Effector memory CD4-positive, alpha-beta T cell (primary cell): ENCODE measurements at regions not wholly inside any gene's neighbourhood (a gene's known extent, or its start where the extent isn't known, plus 50 kb on each side); places are given as distances from the start of the nearest gene placed in this dataset.
"Not testable (repeated sequence)": the region's sequence is repeated elsewhere in the genome, so short reads cannot be mapped to it uniquely, and the experiment has no call there.

Experiments used
- DNase-seq, 3 donors: peaks; one replicate each; pipeline ENCODE4 v3.0.0-alpha.2; 2020
- H3K27ac ChIP-seq: 2 replicates; pipeline ENCODE4 v1.7.0; 2013; ENCODE audit warnings: mild to moderate bottlenecking, low read length, moderate library complexity; ENCODE audit not compliant: insufficient read depth, poor library complexity, severe bottlenecking
- H3K27me3 ChIP-seq: replicated peaks from 2 replicates; pipeline ENCODE4 v1.7.0; 2013; ENCODE audit warnings: mild to moderate bottlenecking, low read length; ENCODE audit not compliant: insufficient read depth, control insufficient read depth, poor library complexity, severe bottlenecking
- H3K36me3 ChIP-seq: 2 replicates; pipeline ENCODE4 v1.7.0; 2013; ENCODE audit warnings: mild to moderate bottlenecking, low read length, moderate library complexity; ENCODE audit not compliant: control insufficient read depth, insufficient read depth
- H3K4me1 ChIP-seq: 2 replicates; pipeline ENCODE4 v1.7.0; 2013; ENCODE audit warnings: low read length, mild to moderate bottlenecking; ENCODE audit not compliant: control insufficient read depth, insufficient read depth, poor library complexity, severe bottlenecking
- H3K4me3 ChIP-seq: 2 replicates; pipeline ENCODE4 v1.7.0; 2013; ENCODE audit warnings: low read length, low read depth, mild to moderate bottlenecking; ENCODE audit not compliant: insufficient read depth, poor library complexity, severe bottlenecking
- H3K9me3 ChIP-seq: 2 replicates; pipeline ENCODE4 v1.7.0; 2013; ENCODE audit warnings: mild to moderate bottlenecking, low read length, moderate library complexity; ENCODE audit not compliant: control insufficient read depth

- not testable (repeated sequence) for H3K27me3 ChIP-seq, H3K4me1 ChIP-seq, H3K9me3 ChIP-seq, H3K36me3 ChIP-seq, DNase-seq, H3K27ac ChIP-seq, H3K4me3 ChIP-seq
Observed at GRCh38 chr1:121470401-121470800, 285.6 kb downstream of the SRGAP2C start.

- no peaks in the 10 kb centered on the region for H3K27me3 ChIP-seq
- H3K36me3 ChIP-seq: no peaks in the 10 kb centered on the region
- DNase-seq: no peak
- no peaks in the 10 kb centered on the region for H3K4me1 ChIP-seq
- no peaks in the 10 kb centered on the region for H3K9me3 ChIP-seq
- H3K27ac ChIP-seq: no peak overlapping the region
- no peak overlapping the region for H3K4me3 ChIP-seq
Observed at GRCh38 chr1:121471523-121471922, 286.7 kb downstream of the SRGAP2C start.

- Histone ChIP-seq H3K27ac (no peak overlapping the region), H3K27me3 (no peaks in the 10 kb centered on the region), H3K4me1 (no peaks in the 10 kb centered on the region), H3K9me3 (no peaks in the 10 kb centered on the region), H3K36me3 (no peaks in the 10 kb centered on the region), H3K4me3 (no peak overlapping the region)
- DNase-seq: no peak
Observed at GRCh38 chr1:121472017-121472416, 287.2 kb downstream of the SRGAP2C start.

- Histone ChIP-seq H3K4me1 (no peaks in the 10 kb centered on the region), H3K36me3 (no peaks in the 10 kb centered on the region), H3K4me3 (no peak overlapping the region), H3K9me3 (no peaks in the 10 kb centered on the region), H3K27me3 (no peaks in the 10 kb centered on the region), H3K27ac (no peak overlapping the region)
- no peak for DNase-seq
Observed at GRCh38 chr1:121483234-121483633, 298.5 kb downstream of the SRGAP2C start.

GRCh38 chr1:121483961-121484424 lies 299.2 kb downstream of the SRGAP2C start:
- no peak overlapping the region for H3K4me3 ChIP-seq
- H3K36me3 ChIP-seq: no peaks in the 10 kb centered on the region
- no peak for DNase-seq
- H3K27ac ChIP-seq: no peak overlapping the region
- no peaks in the 10 kb centered on the region for H3K27me3 ChIP-seq
- H3K9me3 ChIP-seq: no peaks in the 10 kb centered on the region
- no peaks in the 10 kb centered on the region for H3K4me1 ChIP-seq

- DNase-seq, H3K27me3 ChIP-seq, H3K27ac ChIP-seq, H3K9me3 ChIP-seq, H3K4me1 ChIP-seq, H3K4me3 ChIP-seq, H3K36me3 ChIP-seq: not testable (repeated sequence)
Observed at GRCh38 chr1:121494796-121495195, 310.0 kb downstream of the SRGAP2C start.

- not testable (repeated sequence) for H3K4me3 ChIP-seq, H3K27me3 ChIP-seq, H3K4me1 ChIP-seq, H3K36me3 ChIP-seq, H3K9me3 ChIP-seq, DNase-seq, H3K27ac ChIP-seq
Observed at GRCh38 chr1:121511455-121511854, 326.7 kb downstream of the SRGAP2C start.

GRCh38 chr1:121511876-121512275 lies 327.1 kb downstream of the SRGAP2C start:
- not testable (repeated sequence) for H3K27me3 ChIP-seq, H3K9me3 ChIP-seq, H3K4me3 ChIP-seq, H3K27ac ChIP-seq, H3K4me1 ChIP-seq, H3K36me3 ChIP-seq, DNase-seq

GRCh38 chr1:121515235-121515634 lies 330.5 kb downstream of the SRGAP2C start:
- H3K9me3 ChIP-seq: peaks cover 4% of the 10 kb centered on the region
- H3K27me3 ChIP-seq: no peaks in the 10 kb centered on the region
- H3K36me3 ChIP-seq: no peaks in the 10 kb centered on the region
- H3K27ac ChIP-seq: no peak overlapping the region
- no peak for DNase-seq
- peaks cover 16% of the 10 kb centered on the region for H3K4me1 ChIP-seq
- H3K4me3 ChIP-seq: no peak overlapping the region

GRCh38 chr1:121516234-121516967 lies 331.6 kb downstream of the SRGAP2C start:
- Histone ChIP-seq H3K27me3 (no peaks in the 10 kb centered on the region), H3K4me3 (peak overlapping the region; percentile 18), H3K27ac (peak overlapping the region; percentile 66), H3K9me3 (peaks cover 4% of the 10 kb centered on the region), H3K36me3 (no peaks in the 10 kb centered on the region), H3K4me1 (peaks cover 18% of the 10 kb centered on the region)
- DNase-seq: peak; percentile 11 to 18 (median 14)
